GM12892 (cell line): ENCODE measurements at regions not wholly inside any gene's neighbourhood (a gene's known extent, or its start where the extent isn't known, plus 50 kb on each side); places are given as distances from the start of the nearest gene placed in this dataset.

Experiments
- DNase-seq: peaks from one replicate; pipeline ENCODE4 v3.0.0; 2011; ENCODE audit not compliant: insufficient read length
- FAIRE-seq: peaks from 2 replicates; lab custom pipeline; 2011; peaks lifted over from hg19 to GRCh38; lab: Jason Lieb, UNC
- POLR2A ChIP-seq: IDR thresholded peaks from 2 replicates; pipeline ENCODE4 v1.6.1; 2011; ENCODE audit warnings: low read depth, low read length, control low read depth
- POLR2AphosphoS5 ChIP-seq: IDR thresholded peaks from 2 replicates; pipeline ENCODE4 v1.6.1; 2011; ENCODE audit warnings: low read depth, low read length, control low read depth
- TAF1 ChIP-seq: IDR thresholded peaks from 2 replicates; pipeline ENCODE4 v1.6.1; 2011; ENCODE audit warnings: low read depth, mild to moderate bottlenecking, control low read depth, low read length, borderline replicate concordance

- TF ChIP-seq POLR2AphosphoS5 = no peak
- no peak for TF ChIP-seq POLR2A
- no peak for TF ChIP-seq TAF1
- FAIRE-seq (no peak), DNase-seq (no peak)
Measured at GRCh38 chr4:173590697-173591096, 60.7 kb upstream of the HAND2 start.

- no peak for DNase-seq
- no peak for FAIRE-seq
- no peak for TF ChIP-seq POLR2A
- TF ChIP-seq POLR2AphosphoS5 = no peak
Measured at GRCh38 chr4:173585876-173586572, 56.0 kb upstream of the HAND2 start.

GRCh38 chr4:173584506-173584905 lies 54.5 kb upstream of the HAND2 start:
- DNase-seq (no peak), FAIRE-seq (no peak)
- TF ChIP-seq POLR2A (no peak), TAF1 (no peak), POLR2AphosphoS5 (no peak)
